H1 (cell line): ENCODE measurements at regions not wholly inside any gene's neighbourhood (a gene's known extent, or its start where the extent isn't known, plus 50 kb on each side); places are given as distances from the start of the nearest gene placed in this dataset.

Source experiments
- BCL11A ChIP-seq, 2 experiments: IDR thresholded peaks; one replicate each; pipeline ENCODE4 v1.6.1; 2011; ENCODE audit warnings: low read depth in 2 of 2, low read length in 2 of 2, mild to moderate bottlenecking in 2 of 2
- CBX5 ChIP-seq: fragments of 300-800, 300-1000 bp; sonication (generic); IDR thresholded peaks from 2 replicates; pipeline ENCODE4 v1.7.1; 2016; ENCODE audit warnings: antibody characterized with exemption, low read length, low read depth

- TF ChIP-seq BCL11A (IDR thresholded peaks at IDR 0.05; ENCODE audit: low read depth in 2 of 2, low read length in 2 of 2) (no peak), CBX5 (no peak)
These were observed 80.8 kb upstream of the CNEP1R1 start (continued) for GRCh38 chr16:49944221-49944620.
